ENCODE measurements at regions not wholly inside any gene's neighbourhood (a gene's known extent, or its start where the extent isn't known, plus 50 kb on each side); places are given as distances from the start of the nearest gene placed in this dataset.
"Not testable (repeated sequence)": the region's sequence is repeated elsewhere in the genome, so short reads cannot be mapped to it uniquely, and the experiment has no call there.

- DNase-seq: no peak
Measured at GRCh38 chr18:51248685-51249084, 51.2 kb upstream of the MEX3C start.

GRCh38 chr18:51250006-51250405 is 52.5 kb upstream of the MEX3C start:
- DNase-seq: no peak

GRCh38 chr18:51250458-51251024 is 53.1 kb upstream of the MEX3C start:
- DNase-seq: no peak

- no peak for DNase-seq
Measured at GRCh38 chr18:51251625-51252024, 54.1 kb upstream of the MEX3C start.

GRCh38 chr18:51253476-51253875 is 56.0 kb upstream of the MEX3C start:
- no peak for DNase-seq

GRCh38 chr18:51255693-51256092 is 58.2 kb upstream of the MEX3C start:
- no peak for DNase-seq

- no peak for DNase-seq
Measured at GRCh38 chr18:51257150-51257549, 59.7 kb upstream of the MEX3C start.

- no peak for DNase-seq
Measured at GRCh38 chr18:51260118-51260517, 62.6 kb upstream of the MEX3C start.

GRCh38 chr18:51266077-51266476 is 68.6 kb upstream of the MEX3C start:
- DNase-seq: not testable (repeated sequence)

GRCh38 chr18:51266773-51267172 is 69.3 kb upstream of the MEX3C start:
- DNase-seq: no peak

GRCh38 chr18:51273437-51273836 is 76.0 kb upstream of the MEX3C start:
- no peak for DNase-seq

- DNase-seq: peak; percentile 75
Measured at GRCh38 chr18:51275712-51276476, 78.4 kb upstream of the MEX3C start.

GRCh38 chr18:51278045-51278649 is 80.7 kb upstream of the MEX3C start:
- peak; percentile 15 for DNase-seq

- no peak for DNase-seq
Measured at GRCh38 chr18:51279367-51279984, 82.0 kb upstream of the MEX3C start.

GRCh38 chr18:51287818-51288508 is 90.5 kb upstream of the MEX3C start:
- no peak for DNase-seq

- no peak for DNase-seq
Measured at GRCh38 chr18:51288582-51288981, 91.1 kb upstream of the MEX3C start.

- no peak for DNase-seq
Measured at GRCh38 chr18:51290860-51291259, 93.4 kb upstream of the MEX3C start.

- DNase-seq: no peak
Measured at GRCh38 chr18:51300912-51301311, 103.4 kb upstream of the MEX3C start.

GRCh38 chr18:51301376-51301775 is 103.9 kb upstream of the MEX3C start:
- DNase-seq: no peak

- DNase-seq: no peak
Measured at GRCh38 chr18:51316677-51317076, 119.2 kb upstream of the MEX3C start.

- no peak for DNase-seq
Measured at GRCh38 chr18:51321696-51322095, 124.2 kb upstream of the MEX3C start.

GRCh38 chr18:51323961-51324360 is 126.5 kb upstream of the MEX3C start:
- DNase-seq: no peak

GRCh38 chr18:51330148-51330547 is 132.7 kb upstream of the MEX3C start:
- no peak for DNase-seq
